ENCODE measurements at regions not wholly inside any gene's neighbourhood (a gene's known extent, or its start where the extent isn't known, plus 50 kb on each side); places are given as distances from the start of the nearest gene placed in this dataset.

DNA sequence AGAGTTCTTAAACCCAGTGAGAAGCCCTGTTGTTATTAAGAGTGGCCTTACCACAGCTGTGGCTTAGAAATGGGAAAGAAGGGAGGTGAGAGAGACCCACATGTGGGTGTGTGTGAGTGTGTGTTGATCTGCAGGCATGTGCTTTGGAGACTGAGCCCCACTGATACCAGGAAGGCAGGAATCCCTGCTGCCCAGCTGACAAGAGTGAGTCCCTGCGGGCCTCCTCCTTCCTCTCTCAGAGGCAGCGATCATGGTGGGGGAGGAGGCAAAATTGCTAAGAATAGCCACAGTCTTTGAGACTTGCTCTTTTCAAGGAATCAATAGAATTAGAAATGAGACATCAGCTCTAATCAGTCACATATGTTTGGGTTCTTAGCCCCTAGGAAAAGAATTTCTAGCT, 87.0 kb upstream of the WARS2 start:
- TF ChIP-seq, protein P1, sequence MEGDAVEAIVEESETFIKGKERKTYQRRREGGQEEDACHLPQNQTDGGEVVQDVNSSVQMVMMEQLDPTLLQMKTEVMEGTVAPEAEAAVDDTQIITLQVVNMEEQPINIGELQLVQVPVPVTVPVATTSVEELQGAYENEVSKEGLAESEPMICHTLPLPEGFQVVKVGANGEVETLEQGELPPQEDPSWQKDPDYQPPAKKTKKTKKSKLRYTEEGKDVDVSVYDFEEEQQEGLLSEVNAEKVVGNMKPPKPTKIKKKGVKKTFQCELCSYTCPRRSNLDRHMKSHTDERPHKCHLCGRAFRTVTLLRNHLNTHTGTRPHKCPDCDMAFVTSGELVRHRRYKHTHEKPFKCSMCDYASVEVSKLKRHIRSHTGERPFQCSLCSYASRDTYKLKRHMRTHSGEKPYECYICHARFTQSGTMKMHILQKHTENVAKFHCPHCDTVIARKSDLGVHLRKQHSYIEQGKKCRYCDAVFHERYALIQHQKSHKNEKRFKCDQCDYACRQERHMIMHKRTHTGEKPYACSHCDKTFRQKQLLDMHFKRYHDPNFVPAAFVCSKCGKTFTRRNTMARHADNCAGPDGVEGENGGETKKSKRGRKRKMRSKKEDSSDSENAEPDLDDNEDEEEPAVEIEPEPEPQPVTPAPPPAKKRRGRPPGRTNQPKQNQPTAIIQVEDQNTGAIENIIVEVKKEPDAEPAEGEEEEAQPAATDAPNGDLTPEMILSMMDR (IDR thresholded peaks at IDR 0.05 in 4 of 5, conservative IDR thresholded peaks at IDR 0.05 in 1 of 5), result no peak
- no peak for TF ChIP-seq POLR2A (IDR thresholded peaks at IDR 0.05)

All from gastrocnemius medialis (tissue), 4 donors.